H9 (cell line): ENCODE measurements at regions not wholly inside any gene's neighbourhood (a gene's known extent, or its start where the extent isn't known, plus 50 kb on each side); places are given as distances from the start of the nearest gene placed in this dataset.
"Not testable (repeated sequence)": the region's sequence is repeated elsewhere in the genome, so short reads cannot be mapped to it uniquely, and the experiment has no call there.

Source experiments
- DNase-seq: peaks from one replicate; pipeline ENCODE4 v3.0.0-alpha.2; 2017
- H2AFZ ChIP-seq: one replicate; pipeline ENCODE4 v1.6.1; 2013; ENCODE audit warnings: mild to moderate bottlenecking, low read length, control low read depth, moderate library complexity
- H2AK5ac ChIP-seq: 2 replicates; pipeline ENCODE4 v1.6.1; 2013; ENCODE audit warnings: low read length, control low read depth, mixed read lengths; ENCODE audit not compliant: insufficient read length
- H2BK120ac ChIP-seq: one replicate; pipeline ENCODE4 v1.6.1; 2013; ENCODE audit warnings: low read depth, mild to moderate bottlenecking, low read length, control low read depth, inconsistent platforms; ENCODE audit not compliant: poor library complexity, severe bottlenecking
- H2BK12ac ChIP-seq: 2 replicates; pipeline ENCODE4 v1.6.1; 2013; ENCODE audit warnings: low read length, control low read depth, mixed read lengths, low read depth; ENCODE audit not compliant: insufficient read length
- H2BK15ac ChIP-seq: 2 replicates; pipeline ENCODE4 v1.6.1; 2013; ENCODE audit warnings: low read depth, low read length, control low read depth
- H2BK20ac ChIP-seq: one replicate; pipeline ENCODE4 v1.6.1; 2013; ENCODE audit warnings: low read depth, mild to moderate bottlenecking, low read length, control low read depth, inconsistent platforms; ENCODE audit not compliant: poor library complexity, severe bottlenecking
- H2BK5ac ChIP-seq: 2 replicates; pipeline ENCODE4 v1.6.1; 2013; ENCODE audit warnings: low read length, control low read depth, mixed read lengths; ENCODE audit not compliant: insufficient read length
- H3K14ac ChIP-seq: 2 replicates; pipeline ENCODE4 v1.6.1; 2013; ENCODE audit warnings: low read length, control low read depth; ENCODE audit not compliant: insufficient read depth
- H3K18ac ChIP-seq: 2 replicates; pipeline ENCODE4 v1.6.1; 2013; ENCODE audit warnings: low read depth, mild to moderate bottlenecking, mixed read lengths, low read length, control low read depth; ENCODE audit not compliant: insufficient read length
- H3K23ac ChIP-seq: 2 replicates; pipeline ENCODE4 v1.6.1; 2013; ENCODE audit warnings: low read length, control low read depth, mixed read lengths, low read depth; ENCODE audit not compliant: insufficient read length
- H3K23me2 ChIP-seq: 2 replicates; pipeline ENCODE4 v1.6.1; 2013; ENCODE audit warnings: low read depth, mild to moderate bottlenecking, mixed read lengths, low read length, control low read depth; ENCODE audit not compliant: insufficient read length, poor library complexity, severe bottlenecking
- H3K27ac ChIP-seq: 2 replicates; pipeline ENCODE4 v1.5.1; 2013; ENCODE audit warnings: low read length, control low read depth, mixed read lengths, low read depth; ENCODE audit not compliant: insufficient read length
- H3K27me3 ChIP-seq: 2 replicates; pipeline ENCODE4 v1.6.1; 2013; ENCODE audit warnings: low read length, control low read depth, inconsistent platforms; ENCODE audit not compliant: insufficient read depth
- H3K4ac ChIP-seq: 2 replicates; pipeline ENCODE4 v1.6.1; 2013; ENCODE audit warnings: low read depth, mild to moderate bottlenecking, control low read depth, inconsistent platforms, low read length, moderate library complexity
- H3K4me1 ChIP-seq: 2 replicates; pipeline ENCODE4 v1.6.1; 2013; ENCODE audit warnings: low read length, control low read depth, inconsistent platforms; ENCODE audit not compliant: insufficient read depth
- H3K4me2 ChIP-seq: 2 replicates; pipeline ENCODE4 v1.6.1; 2013; ENCODE audit warnings: low read length, control low read depth, mixed read lengths; ENCODE audit not compliant: insufficient read length, insufficient read depth
- H3K56ac ChIP-seq: 2 replicates; pipeline ENCODE4 v1.6.1; 2013; ENCODE audit warnings: low read depth, mild to moderate bottlenecking, mixed read lengths, low read length, control low read depth; ENCODE audit not compliant: insufficient read length
- H3K79me1 ChIP-seq: 2 replicates; pipeline ENCODE4 v1.6.1; 2013; ENCODE audit warnings: low read depth, mild to moderate bottlenecking, moderate library complexity, low read length, control low read depth, inconsistent platforms; ENCODE audit not compliant: insufficient read depth, poor library complexity, severe bottlenecking
- H3K79me2 ChIP-seq: 2 replicates; pipeline ENCODE4 v1.6.1; 2013; ENCODE audit warnings: low read length, control low read depth, inconsistent platforms; ENCODE audit not compliant: insufficient read depth
- H3K9ac ChIP-seq: 2 replicates; pipeline ENCODE4 v1.6.1; 2013; ENCODE audit warnings: low read length, control low read depth, mixed read lengths; ENCODE audit not compliant: insufficient read length; ENCODE audit errors: extremely low read depth
- H3K9me3 ChIP-seq: one replicate; pipeline ENCODE4 v1.6.1; 2013; ENCODE audit warnings: low read depth, low read length, inconsistent platforms; ENCODE audit not compliant: control insufficient read depth
- H3T11ph ChIP-seq: one replicate; pipeline ENCODE4 v1.6.1; 2013; ENCODE audit warnings: mild to moderate bottlenecking, low read length, control low read depth, inconsistent platforms
- H4K20me1 ChIP-seq: one replicate; pipeline ENCODE4 v1.6.1; 2013; ENCODE audit not compliant: control insufficient read depth, insufficient read length, insufficient read depth
- H4K5ac ChIP-seq: 2 replicates; pipeline ENCODE4 v1.6.1; 2013; ENCODE audit warnings: low read depth, mild to moderate bottlenecking, mixed read lengths, low read length, control low read depth; ENCODE audit not compliant: insufficient read length
- H4K8ac ChIP-seq: replicated peaks from 2 replicates; pipeline ENCODE4 v1.6.1; 2013; ENCODE audit warnings: low read length, control low read depth, mixed read lengths, low read depth; ENCODE audit not compliant: insufficient read length
- H4K91ac ChIP-seq: 2 replicates; pipeline ENCODE4 v1.6.1; 2013; ENCODE audit warnings: low read depth, mild to moderate bottlenecking, moderate library complexity, mixed read lengths, low read length, control low read depth; ENCODE audit not compliant: insufficient read length
- H3K27ac Mint-ChIP-seq, 3 experiments: 2 replicates in 2 of 3; 3 replicates in 1 of 3; pipeline ENCODE4 v1.8.0; 2020 to 2021; ENCODE audit warnings: mixed read lengths in 3 of 3, mild to moderate bottlenecking in 1 of 3, moderate library complexity in 1 of 3
- H3K27me3 Mint-ChIP-seq: 2 replicates; pipeline ENCODE4 v1.8.0; 2021; ENCODE audit warnings: low read depth, mild to moderate bottlenecking, moderate library complexity, mixed read lengths
- H3K36me3 Mint-ChIP-seq, 3 experiments: 2 replicates in 2 of 3; 3 replicates in 1 of 3; pipeline ENCODE4 v1.8.0; 2020 to 2021; ENCODE audit warnings: low read depth in 3 of 3, mixed read lengths in 3 of 3; ENCODE audit not compliant: insufficient read depth in 1 of 3
- H3K4me1 Mint-ChIP-seq, 2 experiments: 2 replicates each; pipeline ENCODE4 v1.8.0; 2020; ENCODE audit warnings: mixed read lengths in 2 of 2
- H3K4me3 Mint-ChIP-seq, 2 experiments: 2 replicates in 1 of 2; 3 replicates in 1 of 2; pipeline ENCODE4 v1.8.0; 2020 to 2021; ENCODE audit warnings: mild to moderate bottlenecking in 2 of 2, mixed read lengths in 2 of 2, moderate library complexity in 1 of 2
- H3K9me3 Mint-ChIP-seq, 2 experiments: 2 replicates in 1 of 2; 3 replicates in 1 of 2; pipeline ENCODE4 v1.8.0; 2020; ENCODE audit warnings: mild to moderate bottlenecking in 2 of 2, mixed read lengths in 2 of 2, moderate library complexity in 1 of 2
- WGBS: extraction: QIAGEN DNeasy Blood & Tissue Kit; methylation state at CpG from one replicate; pipeline ENCODE4 v1.1.7; 2013; ENCODE audit warnings: missing lambda C conversion rate, low lambda C conversion rate, mixed read lengths; ENCODE audit not compliant: insufficient read length; ENCODE audit errors: extremely low coverage; 5-methylcytosine and 5-hydroxymethylcytosine counted together
- TF ChIP-seq, protein P1 (sequence below): fragments of 200-600 bp; sonication (generic); conservative IDR thresholded peaks from 3 replicates; pipeline ENCODE4 v1.8.0; 2021; ENCODE audit warnings: antibody characterized with exemption, mild to moderate bottlenecking

DNA sequence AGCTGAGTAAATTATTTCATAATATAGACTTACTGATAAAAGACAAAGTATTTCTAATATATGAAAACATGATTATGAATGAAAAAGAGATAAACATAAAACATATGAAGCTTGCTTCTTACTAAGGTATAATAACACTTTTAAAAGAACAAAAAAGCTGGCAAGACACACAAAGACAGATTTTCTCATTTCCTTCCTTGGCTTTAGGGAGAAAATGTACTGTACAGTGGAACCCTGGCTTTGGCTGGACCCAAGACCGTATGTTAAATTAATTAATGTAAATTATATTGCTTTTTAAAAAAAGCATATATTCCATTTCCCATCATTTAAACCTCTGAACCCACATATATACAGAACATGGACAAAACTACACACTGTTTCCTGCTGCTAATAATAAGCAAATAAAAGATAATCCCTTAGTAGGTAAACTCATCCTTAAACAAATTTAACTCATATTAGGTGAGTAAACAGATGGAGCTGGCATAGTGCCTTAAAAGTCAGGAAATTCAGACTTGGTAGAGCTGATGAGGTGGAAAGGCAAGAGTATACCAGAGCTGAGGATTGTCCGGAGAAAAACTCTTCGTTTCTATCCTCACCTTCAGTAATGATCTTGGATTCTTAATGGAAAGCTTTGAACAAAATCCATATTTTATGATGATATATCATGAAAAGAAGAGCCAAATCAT, 1016.4 kb upstream of the KCND2 start:
- H3K4me1 Mint-ChIP-seq, result no peaks in the 10 kb centered on the region
- Histone ChIP-seq H3K23me2 (no peaks in the 10 kb centered on the region), H3K9ac (no peak overlapping the region), H3K27ac (no peak overlapping the region), H2BK12ac (no peak overlapping the region), H3K4me2 (no peak overlapping the region), H3K9me3 (no peaks in the 10 kb centered on the region), H2BK15ac (no peak overlapping the region), H2AK5ac (no peak overlapping the region), H4K5ac (no peak overlapping the region), H2BK120ac (no peak overlapping the region), H2BK20ac (no peak overlapping the region), H3K79me2 (no peaks in the 10 kb centered on the region), H3K18ac (no peak overlapping the region), H3K79me1 (no peaks in the 10 kb centered on the region), H2AFZ (no peak overlapping the region), H4K91ac (no peak overlapping the region), H3K4ac (no peak overlapping the region), H3K14ac (no peak overlapping the region), H4K8ac (no peak overlapping the region), H3K56ac (no peak overlapping the region), H3T11ph (no peak overlapping the region), H3K4me1 (no peaks in the 10 kb centered on the region), H4K20me1 (no peaks in the 10 kb centered on the region), H2BK5ac (no peak overlapping the region), H3K27me3 (no peaks in the 10 kb centered on the region), H3K23ac (no peak overlapping the region)
- no peak for DNase-seq
- no peaks in the 10 kb centered on the region for H3K27me3 Mint-ChIP-seq
- no peak overlapping the region for H3K4me3 Mint-ChIP-seq
- no CpG with 5 or more reads among the region's 3 CpGs for WGBS
- no peaks in the 10 kb centered on the region for H3K36me3 Mint-ChIP-seq
- no peak overlapping the region for H3K27ac Mint-ChIP-seq
- no peaks in the 10 kb centered on the region for H3K9me3 Mint-ChIP-seq
- TF ChIP-seq, protein P1, sequence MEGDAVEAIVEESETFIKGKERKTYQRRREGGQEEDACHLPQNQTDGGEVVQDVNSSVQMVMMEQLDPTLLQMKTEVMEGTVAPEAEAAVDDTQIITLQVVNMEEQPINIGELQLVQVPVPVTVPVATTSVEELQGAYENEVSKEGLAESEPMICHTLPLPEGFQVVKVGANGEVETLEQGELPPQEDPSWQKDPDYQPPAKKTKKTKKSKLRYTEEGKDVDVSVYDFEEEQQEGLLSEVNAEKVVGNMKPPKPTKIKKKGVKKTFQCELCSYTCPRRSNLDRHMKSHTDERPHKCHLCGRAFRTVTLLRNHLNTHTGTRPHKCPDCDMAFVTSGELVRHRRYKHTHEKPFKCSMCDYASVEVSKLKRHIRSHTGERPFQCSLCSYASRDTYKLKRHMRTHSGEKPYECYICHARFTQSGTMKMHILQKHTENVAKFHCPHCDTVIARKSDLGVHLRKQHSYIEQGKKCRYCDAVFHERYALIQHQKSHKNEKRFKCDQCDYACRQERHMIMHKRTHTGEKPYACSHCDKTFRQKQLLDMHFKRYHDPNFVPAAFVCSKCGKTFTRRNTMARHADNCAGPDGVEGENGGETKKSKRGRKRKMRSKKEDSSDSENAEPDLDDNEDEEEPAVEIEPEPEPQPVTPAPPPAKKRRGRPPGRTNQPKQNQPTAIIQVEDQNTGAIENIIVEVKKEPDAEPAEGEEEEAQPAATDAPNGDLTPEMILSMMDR, result no peak

DNA sequence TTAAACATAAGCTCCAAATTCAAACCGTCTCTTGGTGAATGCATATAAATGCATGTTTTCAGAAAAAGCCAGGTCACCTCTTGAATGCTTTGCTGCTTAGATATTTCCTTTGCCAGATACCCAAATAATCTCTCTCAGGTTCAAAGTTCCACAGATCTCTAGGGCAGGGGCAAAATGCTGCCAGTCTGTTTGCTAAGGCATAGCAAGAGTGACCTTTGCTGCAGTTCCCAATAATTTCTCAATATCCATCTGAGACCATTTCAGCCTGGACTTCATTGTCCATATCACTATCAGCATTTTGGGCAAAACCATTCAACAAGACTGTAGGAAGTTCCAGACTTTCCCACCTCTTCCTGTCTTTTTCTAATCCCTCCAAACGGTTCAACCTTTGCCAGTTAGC, 1006.2 kb upstream of the KCND2 start:
- not testable (repeated sequence) for H3K9ac ChIP-seq

More for the DNA sequence above, 1006.2 kb upstream of the KCND2 start:
- not testable (repeated sequence) for H2AFZ ChIP-seq, H2BK120ac ChIP-seq, H4K20me1 ChIP-seq, H3K4me2 ChIP-seq, H3K4me1 Mint-ChIP-seq, H2BK12ac ChIP-seq, H3K79me1 ChIP-seq, H3K27me3 ChIP-seq, H3K27me3 Mint-ChIP-seq, H3K56ac ChIP-seq, H3K27ac Mint-ChIP-seq, H3K27ac ChIP-seq, H3K18ac ChIP-seq, H3K79me2 ChIP-seq, H3K4me3 Mint-ChIP-seq, H3T11ph ChIP-seq, H2BK20ac ChIP-seq, DNase-seq, H3K9me3 Mint-ChIP-seq, H4K91ac ChIP-seq, H4K8ac ChIP-seq, H3K4ac ChIP-seq, H3K36me3 Mint-ChIP-seq, H3K4me1 ChIP-seq, H3K14ac ChIP-seq, H2BK15ac ChIP-seq, H4K5ac ChIP-seq, H3K23ac ChIP-seq, H2BK5ac ChIP-seq, H2AK5ac ChIP-seq, H3K23me2 ChIP-seq, H3K9me3 ChIP-seq
- WGBS, result no CpG with 5 or more reads among the region's 2 CpGs
